ENCODE measurements at regions not wholly inside any gene's neighbourhood (a gene's known extent, or its start where the extent isn't known, plus 50 kb on each side); places are given as distances from the start of the nearest gene placed in this dataset.

DNA sequence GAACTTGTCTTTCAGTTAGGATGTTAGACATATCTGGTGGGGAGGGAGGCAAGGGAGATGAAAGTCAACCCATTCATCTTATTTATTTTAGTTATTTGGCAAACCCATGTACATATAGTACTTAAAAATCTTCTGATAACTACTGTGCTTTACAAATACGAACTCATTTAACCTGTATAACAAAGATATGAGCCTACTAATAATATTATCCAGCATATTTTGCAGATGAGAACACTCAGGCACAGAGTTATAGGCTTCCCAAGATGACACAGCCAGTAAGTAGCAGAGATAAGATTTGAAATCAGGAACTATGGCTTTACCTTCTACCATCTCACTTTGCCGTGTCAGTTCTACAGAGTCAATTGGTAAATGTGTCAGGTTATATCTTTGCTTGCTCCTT lies 262.6 kb upstream of the DOK6 start:
- no peaks in the 10 kb centered on the region for H3K79me2 ChIP-seq (ENCODE audit: low read length)
- DNase-seq (no peak), ATAC-seq (no peak)
- no TSS peak for BruUV-seq (replicated peaks)
- no peaks in the 10 kb centered on the region for H4K20me1 ChIP-seq (ENCODE audit: low read length)
- no peaks in the 10 kb centered on the region for H3K9me2 ChIP-seq (replicated peaks; ENCODE audit: low read length)
- H3K9ac ChIP-seq (ENCODE audit: low read length) = no peak overlapping the region
- H3F3A ChIP-seq (ENCODE audit: low read length, unreplicated experiment) = no peaks in the 10 kb centered on the region
- no peak overlapping the region for H2AFZ ChIP-seq (ENCODE audit: low read length)
- no peak overlapping the region for H3K27ac ChIP-seq (ENCODE audit: low read length)
- ChIA-PET POLR2A (ENCODE audit: unreplicated experiment) (no interaction called here), CTCF (no interaction called here)
- no peak overlapping the region for H3K4me3 ChIP-seq (ENCODE audit: low read length)
- no peaks in the 10 kb centered on the region for H3K36me3 ChIP-seq (ENCODE audit: low read depth, low read length)
- no peaks in the 10 kb centered on the region for H3K9me3 ChIP-seq (ENCODE audit: low read length)
- intact Hi-C loops (cut with micrococcal nuclease) = no loop called here
- TF ChIP-seq EZH2phosphoT487 (IDR thresholded peaks at IDR 0.05; ENCODE audit: borderline replicate concordance, low read length) (no peak), EZH2 (IDR thresholded peaks at IDR 0.05; ENCODE audit: low read length, unreplicated experiment) (no peak)
- TF ChIP-seq, protein P1, sequence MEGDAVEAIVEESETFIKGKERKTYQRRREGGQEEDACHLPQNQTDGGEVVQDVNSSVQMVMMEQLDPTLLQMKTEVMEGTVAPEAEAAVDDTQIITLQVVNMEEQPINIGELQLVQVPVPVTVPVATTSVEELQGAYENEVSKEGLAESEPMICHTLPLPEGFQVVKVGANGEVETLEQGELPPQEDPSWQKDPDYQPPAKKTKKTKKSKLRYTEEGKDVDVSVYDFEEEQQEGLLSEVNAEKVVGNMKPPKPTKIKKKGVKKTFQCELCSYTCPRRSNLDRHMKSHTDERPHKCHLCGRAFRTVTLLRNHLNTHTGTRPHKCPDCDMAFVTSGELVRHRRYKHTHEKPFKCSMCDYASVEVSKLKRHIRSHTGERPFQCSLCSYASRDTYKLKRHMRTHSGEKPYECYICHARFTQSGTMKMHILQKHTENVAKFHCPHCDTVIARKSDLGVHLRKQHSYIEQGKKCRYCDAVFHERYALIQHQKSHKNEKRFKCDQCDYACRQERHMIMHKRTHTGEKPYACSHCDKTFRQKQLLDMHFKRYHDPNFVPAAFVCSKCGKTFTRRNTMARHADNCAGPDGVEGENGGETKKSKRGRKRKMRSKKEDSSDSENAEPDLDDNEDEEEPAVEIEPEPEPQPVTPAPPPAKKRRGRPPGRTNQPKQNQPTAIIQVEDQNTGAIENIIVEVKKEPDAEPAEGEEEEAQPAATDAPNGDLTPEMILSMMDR (conservative IDR thresholded peaks at IDR 0.05; ENCODE audit: low read depth, low read length) = no peak
- no peak overlapping the region for H3K4me2 ChIP-seq (ENCODE audit: low read length)
- H3K27me3 ChIP-seq (ENCODE audit: low read length) = no peaks in the 10 kb centered on the region
- H3K4me1 ChIP-seq (ENCODE audit: insufficient read depth, low read length) = no peaks in the 10 kb centered on the region

- no TSS peak for BruUV-seq (replicated peaks)
Measured at GRCh38 chr18:69143084-69143483, 257.6 kb upstream of the DOK6 start.

DNA sequence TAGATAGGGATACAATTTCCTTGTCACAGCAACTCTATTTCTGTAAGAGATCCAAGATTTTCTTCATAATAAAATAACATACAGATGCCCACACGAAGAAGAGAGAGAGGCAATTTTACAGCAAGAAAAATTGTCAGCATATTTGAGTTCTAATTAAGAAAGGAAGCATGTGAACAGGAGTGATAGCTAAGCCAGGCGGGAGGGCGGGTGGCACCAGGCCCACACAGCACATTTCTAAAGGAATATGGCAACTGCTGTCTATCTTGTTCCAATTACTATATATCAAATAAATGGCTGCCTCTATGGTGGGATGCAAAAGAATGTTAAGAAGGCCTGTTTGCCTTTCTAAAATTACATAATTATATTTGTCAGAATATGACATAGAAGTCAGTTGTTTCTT lies 248.3 kb upstream of the DOK6 start:
- Histone ChIP-seq H3K79me2 (ENCODE audit: low read length) (no peaks in the 10 kb centered on the region), H3K9me3 (ENCODE audit: low read length) (no peaks in the 10 kb centered on the region), H3K27me3 (ENCODE audit: low read length) (no peaks in the 10 kb centered on the region), H3K27ac (ENCODE audit: low read length) (no peak overlapping the region), H3K4me1 (ENCODE audit: insufficient read depth, low read length) (no peaks in the 10 kb centered on the region), H3K9ac (ENCODE audit: low read length) (no peak overlapping the region), H3K4me2 (ENCODE audit: low read length) (no peak overlapping the region), H3K9me2 (replicated peaks; ENCODE audit: low read length) (no peaks in the 10 kb centered on the region), H3K4me3 (ENCODE audit: low read length) (no peak overlapping the region), H4K20me1 (ENCODE audit: low read length) (no peaks in the 10 kb centered on the region), H3K36me3 (ENCODE audit: low read depth, low read length) (no peaks in the 10 kb centered on the region), H2AFZ (ENCODE audit: low read length) (no peak overlapping the region), H3F3A (ENCODE audit: low read length, unreplicated experiment) (no peaks in the 10 kb centered on the region)
- no peak for TF ChIP-seq EZH2 (IDR thresholded peaks at IDR 0.05; ENCODE audit: low read length, unreplicated experiment)
- no TSS peak for BruUV-seq (replicated peaks)
- POLR2A ChIA-PET (ENCODE audit: unreplicated experiment) = no interaction called here
- CTCF ChIA-PET = no interaction called here
- no peak for DNase-seq
- intact Hi-C loops (cut with micrococcal nuclease) = no loop called here
- no peak for ATAC-seq

More at GRCh38 chr18:69143084-69143483, 257.6 kb upstream of the DOK6 start:
- H3K27ac ChIP-seq (ENCODE audit: low read length) = no peak overlapping the region
- H3K36me3 ChIP-seq (ENCODE audit: low read depth, low read length) = no peaks in the 10 kb centered on the region
- ChIA-PET CTCF (no interaction called here), POLR2A (ENCODE audit: unreplicated experiment) (no interaction called here)
- no peaks in the 10 kb centered on the region for H4K20me1 ChIP-seq (ENCODE audit: low read length)
- ATAC-seq (no peak), DNase-seq (no peak)
- no peaks in the 10 kb centered on the region for H3K79me2 ChIP-seq (ENCODE audit: low read length)
- intact Hi-C loops (cut with micrococcal nuclease) = no loop called here
- no peak overlapping the region for H3K4me2 ChIP-seq (ENCODE audit: low read length)
- no peak overlapping the region for H3K9ac ChIP-seq (ENCODE audit: low read length)
- H3K9me3 ChIP-seq (ENCODE audit: low read length) = no peaks in the 10 kb centered on the region
- no peak for TF ChIP-seq EZH2 (IDR thresholded peaks at IDR 0.05; ENCODE audit: low read length, unreplicated experiment)
- TF ChIP-seq, protein P1 (conservative IDR thresholded peaks at IDR 0.05; ENCODE audit: low read depth, low read length) = no peak
- no peak for TF ChIP-seq EZH2phosphoT487 (IDR thresholded peaks at IDR 0.05; ENCODE audit: borderline replicate concordance, low read length)
- H3F3A ChIP-seq (ENCODE audit: low read length, unreplicated experiment) = no peaks in the 10 kb centered on the region
- H3K4me3 ChIP-seq (ENCODE audit: low read length) = no peak overlapping the region
- no peaks in the 10 kb centered on the region for H3K27me3 ChIP-seq (ENCODE audit: low read length)
- no peaks in the 10 kb centered on the region for H3K9me2 ChIP-seq (replicated peaks; ENCODE audit: low read length)
- H2AFZ ChIP-seq (ENCODE audit: low read length) = no peak overlapping the region
- no peaks in the 10 kb centered on the region for H3K4me1 ChIP-seq (ENCODE audit: insufficient read depth, low read length)
